ENCODE measurements at regions not wholly inside any gene's neighbourhood (a gene's known extent, or its start where the extent isn't known, plus 50 kb on each side); places are given as distances from the start of the nearest gene placed in this dataset.
A peak's percentile ranks its signal among the peaks of the same experiment; 100 is the strongest.

DNA sequence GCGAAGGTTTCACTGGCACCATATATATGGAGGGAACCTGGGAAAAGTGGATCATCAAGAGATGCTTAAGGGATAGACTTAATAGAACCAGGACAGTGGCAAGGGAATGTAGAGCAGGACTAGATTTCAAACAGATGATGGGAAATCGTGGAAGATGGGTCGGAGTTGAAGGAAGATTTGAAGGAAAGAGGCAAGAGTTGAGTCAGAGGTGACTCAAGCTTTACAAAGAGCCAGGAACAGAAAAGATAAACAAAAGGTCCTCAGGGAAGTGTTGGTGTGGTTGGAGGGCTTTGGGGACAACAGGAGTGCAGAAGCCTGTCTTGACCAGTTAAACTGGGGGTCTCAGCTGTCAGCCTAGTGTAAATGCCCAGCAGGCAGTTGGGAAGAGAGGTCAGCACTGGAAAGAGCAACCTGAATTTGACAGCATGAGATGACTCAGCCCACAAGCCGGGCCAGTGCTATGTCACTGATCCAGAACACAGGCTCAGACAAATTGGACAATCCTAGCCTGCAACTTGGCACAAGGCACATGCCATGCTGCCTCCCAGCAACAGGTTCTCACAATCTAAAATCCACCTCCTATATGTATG is 230.5 kb downstream of the IDS start:
- DNase-seq: peak; percentile 4

DNA sequence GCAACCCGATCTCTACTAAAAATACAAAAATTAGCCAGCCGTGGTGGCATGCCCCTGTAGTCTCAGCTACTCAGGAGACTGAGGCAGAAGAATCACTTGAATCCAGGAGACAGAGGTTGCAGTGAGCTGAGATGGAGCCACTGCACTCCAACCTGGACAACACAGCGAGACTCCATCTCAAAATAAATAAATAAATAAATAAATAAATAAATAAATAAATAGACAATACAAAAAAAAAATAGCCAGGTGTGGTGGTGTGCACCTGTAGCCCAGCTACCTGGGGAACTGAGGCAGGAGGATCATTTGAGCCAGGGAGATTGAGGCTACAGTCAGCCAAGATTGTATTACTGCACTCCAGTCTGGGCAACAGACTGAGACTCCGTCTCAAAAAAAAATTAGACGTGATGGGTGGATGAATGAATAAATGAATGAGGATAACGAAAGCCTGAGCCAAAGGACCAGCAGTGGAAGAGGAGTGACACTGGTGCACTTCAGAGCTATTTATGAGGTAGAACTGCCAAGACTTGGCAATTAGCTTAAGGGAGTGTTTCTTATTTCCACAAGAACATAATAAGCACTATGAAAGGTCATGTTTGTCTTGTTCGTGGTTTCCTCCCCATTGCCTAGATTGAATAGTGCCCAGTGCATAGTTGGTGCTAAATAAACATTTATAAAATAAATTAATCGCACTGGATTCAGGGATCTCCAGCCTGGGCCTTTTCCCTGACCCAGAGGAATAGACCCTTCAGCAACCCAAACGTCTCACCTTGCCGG is 232.2 kb downstream of the IDS start:
- DNase-seq: no peak

- no peak for DNase-seq
Measured at GRCh38 chrX:149267878-149268813, 237.0 kb downstream of the IDS start.

GRCh38 chrX:149262086-149262485 is 243.0 kb downstream of the IDS start:
- DNase-seq: no peak

- peak; percentile 19 for DNase-seq
Measured at GRCh38 chrX:149259241-149259640, 245.9 kb downstream of the IDS start.

DNA sequence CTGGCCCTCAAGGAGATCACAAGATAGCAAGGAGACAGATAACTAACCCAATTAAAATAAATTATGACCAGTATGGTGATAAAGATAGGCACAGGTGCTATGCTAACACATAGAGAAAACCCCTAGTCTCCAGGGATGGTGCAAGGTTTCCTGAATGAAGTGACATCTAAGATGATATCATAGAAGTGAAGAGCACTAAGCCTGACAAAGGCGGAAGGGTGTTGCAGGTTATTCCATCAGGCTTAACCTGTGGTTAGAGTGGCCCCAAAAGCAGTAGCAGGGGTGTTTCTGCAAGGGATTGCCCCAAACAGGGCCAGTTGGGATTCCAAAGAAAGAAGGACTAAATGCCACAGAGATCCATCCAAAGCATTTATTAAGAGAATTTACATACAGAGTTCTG is 249.2 kb downstream of the IDS start:
- DNase-seq: no peak

DNA sequence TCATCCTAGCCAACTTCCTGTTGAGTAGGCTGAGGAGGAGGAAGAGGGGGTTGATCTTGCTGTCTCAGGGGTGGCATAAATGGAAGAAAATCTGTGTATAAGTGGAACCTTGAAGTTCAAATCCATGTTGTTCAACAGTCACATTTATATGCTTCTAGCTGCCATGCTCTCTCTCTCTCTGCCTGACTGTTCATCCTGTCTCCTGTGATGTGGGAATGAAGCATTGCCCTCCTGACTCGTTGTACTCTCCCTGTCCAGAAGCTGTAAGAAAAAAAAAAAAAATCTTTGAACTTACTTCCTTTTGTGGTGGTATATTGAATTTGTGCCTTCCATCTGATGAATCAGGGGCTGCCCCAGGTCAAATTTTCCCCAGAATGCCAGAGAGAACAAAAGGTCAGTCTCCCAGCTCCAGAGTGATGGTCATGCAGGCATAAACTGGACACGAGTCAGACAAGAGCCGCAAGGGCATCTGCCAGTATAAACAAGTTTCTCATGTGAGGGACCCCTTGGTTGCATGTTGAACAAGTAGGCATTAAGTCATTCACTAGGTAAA is 257.0 kb downstream of the IDS start:
- peak; percentile 15 for DNase-seq

DNA sequence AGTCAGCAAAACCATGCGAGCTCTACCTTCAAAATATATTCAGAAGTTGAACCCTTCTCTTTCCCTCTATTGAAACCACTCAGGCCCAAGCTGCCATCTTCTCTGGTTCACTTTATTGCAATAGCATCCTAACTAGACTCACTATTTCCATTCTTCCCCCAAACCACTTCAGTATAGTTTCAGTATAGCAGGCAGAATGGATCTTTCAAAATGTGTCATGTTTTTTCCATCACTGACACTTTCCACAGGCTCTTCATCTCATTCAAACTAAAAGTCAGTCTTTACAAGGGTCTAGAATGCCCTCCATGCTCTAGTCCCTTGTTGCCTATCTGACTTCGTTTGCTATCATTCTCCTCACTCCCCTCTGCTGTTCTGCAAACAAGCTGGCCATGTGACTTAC is 274.4 kb downstream of the IDS start:
- no peak for DNase-seq

DNA sequence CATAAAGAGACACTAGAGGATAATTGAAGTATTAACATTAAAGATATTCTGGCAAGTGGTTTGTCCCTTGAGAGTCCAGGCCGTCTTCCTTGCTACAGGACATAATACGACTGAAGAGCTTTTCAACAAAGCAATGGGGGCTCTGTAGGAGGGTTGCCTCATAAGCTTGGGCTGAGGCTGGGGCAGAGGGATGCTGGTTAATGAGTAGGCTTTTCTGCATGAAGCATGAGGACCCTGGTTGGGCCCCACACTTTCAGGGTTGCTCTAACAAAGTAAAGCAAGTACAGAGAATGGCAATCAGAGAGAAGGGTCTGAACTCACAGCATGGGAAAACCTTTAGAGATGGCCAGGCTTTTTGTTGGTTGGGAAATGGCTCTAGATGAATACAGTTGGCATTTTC is 281.3 kb downstream of the IDS start:
- no peak for DNase-seq

DNA sequence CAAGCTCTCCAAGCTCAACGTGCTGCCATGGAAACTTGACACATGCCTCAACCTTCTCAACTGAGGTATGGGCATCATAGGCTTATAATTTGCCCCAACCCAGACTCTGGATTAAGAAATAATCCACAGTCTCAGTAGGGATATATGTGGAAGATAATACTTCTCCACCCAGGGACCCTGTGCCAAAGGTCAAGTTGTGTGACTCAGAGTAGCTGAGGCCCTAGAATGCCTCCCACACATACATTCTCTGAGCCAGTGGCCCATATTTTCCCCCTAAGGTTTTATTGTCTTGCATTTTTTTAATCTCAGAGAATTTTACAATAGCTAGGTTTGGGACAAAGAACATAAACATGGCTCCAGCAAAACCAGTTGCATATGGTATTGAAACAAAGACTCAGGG is 283.1 kb downstream of the IDS start:
- DNase-seq: no peak

GRCh38 chrX:149221230-149221629 is 283.9 kb downstream of the IDS start:
- no peak for DNase-seq

DNA sequence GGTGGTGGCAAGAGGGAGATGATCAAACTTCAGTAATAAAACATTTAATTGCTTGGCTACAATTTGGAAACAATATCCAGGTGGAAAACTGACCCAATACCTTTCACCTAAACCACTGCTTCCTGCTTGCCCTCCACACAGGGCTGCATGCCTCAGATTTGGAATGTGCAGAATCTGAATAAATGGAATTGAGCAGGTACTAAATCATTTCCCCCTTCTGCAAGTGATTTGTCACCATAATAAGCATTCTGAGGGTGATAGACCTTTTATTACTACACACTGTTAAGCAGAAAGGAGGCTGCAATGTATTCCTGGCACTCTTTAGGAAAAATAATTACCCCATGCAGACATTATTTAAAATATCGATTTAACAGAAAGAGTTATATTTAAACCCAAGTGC is 291.8 kb downstream of the IDS start:
- no peak for DNase-seq

DNA sequence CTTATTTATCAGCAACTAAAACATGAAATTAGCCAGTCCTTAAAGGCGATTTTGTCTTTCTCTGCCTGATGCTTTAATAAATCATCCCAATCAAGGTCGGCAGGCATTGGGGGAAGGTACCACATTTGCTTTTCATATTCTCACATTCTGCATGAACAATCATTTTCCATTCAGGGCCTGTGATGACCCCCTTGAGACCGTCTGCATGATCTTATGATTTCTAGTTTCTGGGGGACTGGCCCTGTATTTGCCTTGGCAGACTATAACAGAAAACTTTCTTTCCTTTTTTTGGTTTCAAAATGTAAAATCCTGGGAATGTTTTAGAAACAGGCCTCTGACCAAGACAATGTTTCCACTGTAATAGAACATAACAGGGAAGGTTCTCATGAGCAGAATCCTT is 296.8 kb downstream of the IDS start:
- DNase-seq: no peak

GRCh38 chrX:149207518-149207917 is 297.6 kb downstream of the IDS start:
- no peak for DNase-seq

GRCh38 chrX:149205937-149206336 is 299.2 kb downstream of the IDS start:
- DNase-seq: no peak

DNA sequence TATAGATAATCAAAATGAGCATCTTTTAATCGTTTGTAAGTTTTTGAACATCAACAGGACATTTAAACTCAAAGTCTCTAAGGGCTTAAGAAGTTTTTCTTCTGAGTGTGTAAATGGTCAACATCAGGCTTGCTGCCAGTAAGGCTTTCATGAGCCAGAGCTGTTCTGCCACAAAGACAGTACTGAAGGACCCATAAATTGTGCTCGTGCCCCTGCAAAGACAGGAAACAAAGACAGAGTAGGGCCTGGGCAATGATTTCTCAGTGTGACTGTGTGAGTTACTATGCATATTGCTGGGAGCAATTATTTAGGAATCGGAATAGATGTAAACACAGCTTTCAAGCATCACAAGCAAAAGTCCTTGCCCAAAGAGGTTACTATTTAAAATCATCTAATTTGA is 300.0 kb downstream of the IDS start:
- DNase-seq: no peak

DNA sequence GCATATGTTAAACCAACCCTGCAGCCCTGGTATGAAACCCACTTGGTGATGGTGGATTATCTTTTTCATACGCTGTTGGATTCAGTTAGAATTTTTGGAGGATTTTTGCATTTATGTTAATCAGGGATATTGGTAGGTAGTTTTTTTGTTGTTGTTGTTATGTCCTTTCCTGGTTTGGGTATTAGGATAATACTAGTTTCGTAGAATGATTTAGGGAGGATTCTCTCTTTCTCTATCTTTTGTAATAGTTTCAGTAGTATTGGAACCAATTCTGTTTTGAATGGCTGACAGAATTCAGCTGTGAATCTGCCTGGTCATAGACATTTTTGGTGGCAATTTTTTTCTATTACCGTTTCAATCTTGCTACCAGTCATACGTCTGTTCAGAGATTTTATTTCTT is 305.4 kb downstream of the IDS start:
- no peak for DNase-seq

DNA sequence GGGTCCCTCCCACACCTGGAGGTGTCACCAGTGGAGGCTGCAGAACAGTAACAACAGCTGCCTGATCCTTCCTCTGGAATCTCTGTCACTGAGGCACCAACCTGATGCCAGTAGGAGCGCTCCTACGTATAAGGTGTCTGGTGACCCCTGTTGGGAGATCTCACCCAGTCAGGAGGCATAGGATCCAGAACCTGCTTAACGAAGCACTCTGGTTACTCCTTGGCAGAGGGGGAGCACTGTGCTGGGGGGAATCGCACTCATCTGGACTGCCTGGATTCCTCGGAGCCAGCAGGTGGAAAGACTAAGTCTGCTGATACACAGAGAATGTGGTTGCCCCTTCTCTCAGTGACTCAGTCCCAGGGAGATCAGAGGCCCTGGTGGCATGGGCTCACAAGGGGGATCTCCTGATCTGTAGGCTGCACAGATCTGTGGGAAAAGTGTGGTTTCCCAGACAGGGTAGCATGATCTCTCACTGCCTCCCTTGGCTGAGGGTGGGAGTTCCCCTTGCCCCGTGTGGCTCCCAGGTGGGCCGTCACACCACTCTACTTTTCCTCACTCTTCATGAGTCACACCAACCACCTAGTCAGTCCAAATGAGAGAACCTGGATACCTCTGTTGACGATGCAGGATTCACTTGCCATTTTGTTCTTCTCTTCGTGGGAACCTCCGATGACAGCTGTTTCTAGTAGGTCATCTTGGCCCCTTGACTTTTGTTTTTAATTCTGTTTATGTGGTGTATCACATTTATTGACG is 305.9 kb downstream of the IDS start:
- no peak for DNase-seq

- DNase-seq: no peak
Measured at GRCh38 chrX:149185087-149185486, 320.0 kb downstream of the IDS start.

DNA sequence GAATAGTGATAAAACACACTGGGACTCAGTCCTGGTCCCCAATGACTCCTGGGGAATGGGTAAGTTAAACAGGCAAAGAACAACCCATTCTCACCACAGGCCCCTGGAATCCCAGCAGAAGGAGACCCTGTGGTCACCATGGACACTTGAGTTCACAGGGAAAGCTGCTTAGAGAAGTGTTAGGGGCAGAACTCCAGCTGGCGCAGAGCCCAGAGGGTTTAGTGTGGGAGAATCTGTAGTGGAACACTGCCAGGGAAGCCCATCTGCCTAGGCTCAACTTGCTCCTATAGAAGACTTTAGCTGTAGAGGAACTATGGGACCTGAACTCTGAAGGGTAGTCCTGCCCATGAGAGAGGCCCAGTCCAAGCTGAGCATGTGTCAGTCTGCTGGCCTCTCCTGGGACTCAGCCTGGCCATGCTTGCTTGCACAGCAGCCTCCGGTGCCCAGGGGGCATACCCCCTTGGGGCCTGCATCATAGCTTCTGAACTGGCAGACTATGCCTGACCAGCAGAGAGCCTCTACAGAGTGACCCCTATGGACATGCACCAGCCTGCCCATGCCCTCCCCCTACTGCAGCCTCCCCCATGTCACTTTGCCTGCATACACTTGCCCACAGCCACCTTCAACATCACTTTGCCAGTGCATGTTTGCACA is 343.5 kb downstream of the IDS start:
- no peak for DNase-seq

GRCh38 chrX:149157976-149158375 is 347.1 kb downstream of the IDS start:
- peak; percentile 55 for DNase-seq

- DNase-seq: peak; percentile 46
Measured at GRCh38 chrX:149152941-149153340, 352.2 kb downstream of the IDS start.
